Non-pigmented ciliary epithelial cell (primary cell): ENCODE measurements at regions not wholly inside any gene's neighbourhood (a gene's known extent, or its start where the extent isn't known, plus 50 kb on each side); places are given as distances from the start of the nearest gene placed in this dataset.

ENCODE experiments used
- DNase-seq: peaks from one replicate; pipeline ENCODE4 v3.0.0-alpha.2; 2010; ENCODE audit warnings: low read depth

DNA sequence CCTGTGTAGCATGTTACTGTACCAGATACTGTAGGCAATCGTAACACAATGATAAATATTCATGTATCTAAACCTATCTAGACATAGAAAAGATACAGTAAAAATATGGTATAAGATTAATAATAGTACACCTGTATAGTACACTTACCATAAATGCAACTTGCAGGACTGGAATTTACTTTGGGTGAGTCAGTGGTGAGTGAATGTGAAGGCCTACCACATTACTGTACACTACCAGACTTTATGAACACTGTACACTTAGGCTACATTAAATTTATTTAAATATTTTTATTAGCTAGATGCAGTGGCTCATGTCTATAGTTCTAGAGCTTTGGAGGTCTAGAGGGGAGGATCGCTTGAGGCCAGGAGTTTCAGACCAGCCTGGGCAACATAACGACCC lies 186.6 kb upstream of the ROPN1 start:
- DNase-seq: no peak

DNA sequence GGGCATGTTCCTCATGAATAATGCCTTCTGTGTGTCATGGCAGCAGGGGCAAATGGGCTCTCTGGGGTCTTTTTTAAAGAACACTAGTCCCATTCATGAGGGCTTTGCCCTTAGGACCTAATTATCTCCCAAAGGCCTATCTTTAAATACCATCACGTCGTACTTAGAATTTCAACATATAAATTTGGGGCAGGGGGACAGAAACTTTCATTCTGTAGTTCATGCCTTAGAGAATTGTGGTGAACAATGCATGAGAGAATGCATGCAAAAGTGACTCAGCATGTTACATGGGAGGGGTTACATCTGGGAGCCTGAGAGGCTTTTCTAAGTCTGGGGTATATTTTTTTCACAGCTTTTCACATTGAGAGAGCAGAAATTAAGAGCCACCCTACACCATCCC lies 208.5 kb upstream of the ROPN1 start:
- DNase-seq: no peak

DNA sequence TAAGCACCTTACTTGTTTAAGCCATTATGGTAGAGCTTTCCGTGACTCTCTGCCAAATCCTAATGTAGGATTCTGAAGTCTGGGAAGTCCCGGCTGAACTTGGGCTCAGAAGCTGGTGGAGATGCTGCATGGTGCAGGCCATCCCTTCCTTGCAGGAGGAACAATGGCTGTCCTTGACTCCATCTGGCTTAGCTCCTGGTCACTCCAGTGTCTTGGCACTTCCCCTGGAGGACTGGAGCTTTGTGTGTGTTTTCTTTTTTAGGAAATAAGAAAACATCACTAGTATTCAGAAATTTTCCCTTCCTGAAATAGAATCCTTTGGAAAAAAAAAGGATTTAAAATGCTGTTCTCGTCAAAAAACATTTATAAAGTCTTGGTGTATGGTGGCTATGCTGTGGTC lies 209.3 kb upstream of the ROPN1 start:
- DNase-seq: no peak

DNA sequence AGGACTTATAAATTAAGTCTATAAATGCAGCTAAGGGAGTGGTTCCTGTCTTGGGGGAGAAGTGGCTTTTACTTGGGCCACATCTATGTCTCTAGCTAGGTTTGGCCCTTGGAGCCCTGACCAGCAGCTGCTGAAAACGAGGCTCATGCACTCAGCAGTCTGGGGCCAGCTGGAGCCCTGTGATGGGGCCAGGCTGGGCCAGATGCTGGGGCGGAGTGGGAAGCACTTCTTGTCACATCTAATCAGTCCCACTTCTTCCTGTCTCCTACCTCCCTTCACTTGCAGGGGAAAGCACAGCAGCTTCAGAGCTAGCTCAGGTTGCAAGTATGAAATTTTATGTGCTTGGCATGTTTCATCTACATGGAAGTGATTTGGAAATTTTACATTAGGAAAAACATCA lies 209.9 kb upstream of the ROPN1 start:
- DNase-seq: no peak

DNA sequence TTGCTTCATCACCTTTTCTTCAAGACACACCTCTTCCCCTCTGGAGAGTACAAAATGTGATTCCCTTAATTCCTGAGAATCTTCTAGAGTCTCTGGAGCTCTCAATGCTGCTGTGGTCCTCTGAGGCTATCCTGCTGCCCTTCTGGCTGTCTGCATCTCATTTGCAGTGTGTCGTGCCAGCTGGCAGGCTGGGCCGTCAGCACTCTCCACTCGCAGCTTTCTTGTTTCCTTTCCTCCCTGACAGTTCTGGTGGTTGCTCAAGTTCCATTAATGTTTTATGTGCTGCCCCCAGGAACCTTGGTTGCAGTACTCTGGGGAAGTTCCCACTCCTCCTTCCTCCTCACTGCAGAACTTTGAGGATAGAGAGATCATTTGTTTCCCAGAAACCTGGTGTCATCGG lies 210.8 kb upstream of the ROPN1 start:
- DNase-seq: no peak

DNA sequence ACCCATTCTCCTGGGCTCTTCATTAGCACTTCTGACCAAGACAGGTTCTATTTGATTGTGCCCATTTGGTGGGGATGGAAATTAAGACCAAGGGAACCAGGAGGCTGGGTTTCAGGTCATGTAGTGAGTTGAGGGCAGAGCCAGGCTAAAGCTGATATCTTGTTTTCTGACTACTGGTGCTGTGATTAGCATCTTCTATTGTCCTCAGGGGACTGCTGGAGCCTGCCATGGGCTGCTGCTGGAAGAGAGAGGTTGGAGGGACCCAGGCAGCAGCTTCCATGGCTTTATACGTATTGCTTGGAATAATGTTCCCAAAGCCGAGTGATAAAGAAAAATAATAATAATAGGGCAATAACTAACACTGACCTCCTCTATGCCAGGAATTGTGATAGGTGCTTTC lies 211.4 kb upstream of the ROPN1 start:
- no peak for DNase-seq

DNA sequence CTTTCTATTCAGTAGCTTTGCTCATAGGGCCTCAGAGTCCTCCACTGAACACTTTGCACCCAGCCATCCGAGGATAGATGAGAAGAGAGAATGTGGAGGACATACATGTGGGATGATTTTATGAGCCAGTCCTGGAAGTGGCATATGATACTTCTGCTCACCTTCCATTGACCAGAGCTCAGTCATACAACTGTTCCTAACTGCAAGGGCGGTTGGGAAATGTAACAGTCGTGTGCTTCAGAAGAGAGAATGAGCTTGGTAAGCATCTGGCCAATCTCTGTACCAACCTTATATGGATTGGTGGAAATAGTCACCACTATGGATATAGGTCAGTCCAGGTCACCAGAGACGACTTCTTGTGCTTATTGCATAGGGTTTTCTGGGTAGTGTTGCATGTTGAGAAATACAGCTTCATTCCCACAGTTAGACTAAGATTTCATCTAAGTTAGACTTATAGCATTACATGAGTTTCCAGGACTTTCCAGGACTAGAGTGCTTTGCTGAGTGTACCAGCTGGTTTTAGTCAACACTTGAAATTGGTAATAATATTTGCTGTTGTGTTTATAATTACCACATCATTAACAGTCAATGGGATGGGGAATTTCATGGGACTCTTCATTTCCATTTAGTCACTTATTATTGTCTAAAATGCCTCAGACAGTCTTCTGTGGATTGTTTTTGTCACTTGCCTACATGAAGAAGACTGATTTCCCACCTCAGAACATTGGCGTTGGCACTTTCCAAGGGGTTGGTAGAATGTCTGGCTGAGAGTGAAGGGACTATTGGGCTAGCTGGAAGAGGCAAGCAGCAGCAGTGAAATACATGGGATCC lies 214.5 kb upstream of the ROPN1 start:
- no peak for DNase-seq

DNA sequence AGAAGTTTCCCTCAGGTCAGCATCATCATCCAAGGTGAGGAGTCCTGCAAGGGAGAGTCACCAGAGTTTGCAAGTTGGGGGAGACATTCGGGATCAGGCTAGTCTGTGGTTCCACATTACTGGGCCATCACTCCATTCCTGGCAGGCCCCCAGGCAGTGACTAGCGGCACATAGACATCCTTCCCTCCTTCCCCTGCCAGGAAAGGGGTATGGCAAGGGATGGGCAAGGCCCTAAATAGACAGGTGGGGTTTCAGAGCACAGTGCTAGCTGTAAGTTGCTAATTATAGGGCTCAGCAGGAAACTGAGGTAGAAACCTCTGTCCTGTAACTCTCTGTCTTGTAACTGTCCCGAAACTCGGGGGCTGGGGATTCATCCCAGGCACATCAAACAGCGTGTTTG lies 215.2 kb upstream of the ROPN1 start:
- DNase-seq: no peak

DNA sequence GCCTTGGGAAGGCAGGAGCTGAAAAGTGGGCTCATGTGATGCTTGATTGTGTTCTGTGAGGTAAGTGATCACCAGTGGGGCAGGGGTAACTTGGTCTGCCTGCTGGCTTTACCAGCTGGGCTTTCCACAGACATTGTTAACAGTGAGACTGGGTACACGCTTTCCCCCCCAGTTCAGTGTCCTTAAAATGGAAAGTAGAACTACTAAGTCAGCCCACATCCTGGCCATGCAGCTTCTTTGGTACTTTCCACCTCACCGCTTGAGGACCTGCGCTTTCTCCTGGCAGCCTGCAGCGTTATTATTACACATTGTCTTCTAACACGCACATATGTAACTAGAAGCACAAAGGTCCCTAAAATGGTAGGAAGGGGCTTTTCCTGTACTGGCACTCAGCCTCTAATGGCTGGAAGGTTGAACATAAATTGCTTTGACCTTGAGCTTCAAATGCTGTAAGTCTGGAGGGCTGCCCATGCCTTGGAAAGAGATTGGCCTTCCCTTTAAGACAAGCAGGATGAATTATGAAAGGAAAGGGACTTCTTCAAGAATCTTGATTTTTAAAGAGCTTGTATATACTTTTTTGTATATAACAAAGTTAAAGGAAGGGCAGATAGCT lies 216.1 kb upstream of the ROPN1 start:
- DNase-seq: no peak

DNA sequence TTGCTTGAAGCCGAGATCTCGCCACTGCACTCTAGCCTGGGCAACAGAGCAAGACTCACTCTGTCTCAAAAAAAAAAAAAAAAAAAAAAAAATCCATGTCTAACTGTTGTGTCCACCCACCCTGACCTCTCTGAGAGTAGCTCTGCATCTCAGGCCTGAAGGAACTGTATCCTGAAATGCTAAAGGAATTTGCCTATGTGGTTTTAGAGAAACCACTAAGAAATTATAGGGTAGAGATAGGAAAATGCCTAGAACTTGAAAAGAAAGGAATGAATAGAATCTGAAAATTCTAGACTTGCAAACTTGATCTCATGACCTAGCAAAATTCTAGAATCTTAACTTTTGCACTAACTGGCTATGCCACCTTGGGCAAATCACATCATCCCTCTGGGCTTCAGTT lies 217.5 kb upstream of the ROPN1 start:
- no peak for DNase-seq

DNA sequence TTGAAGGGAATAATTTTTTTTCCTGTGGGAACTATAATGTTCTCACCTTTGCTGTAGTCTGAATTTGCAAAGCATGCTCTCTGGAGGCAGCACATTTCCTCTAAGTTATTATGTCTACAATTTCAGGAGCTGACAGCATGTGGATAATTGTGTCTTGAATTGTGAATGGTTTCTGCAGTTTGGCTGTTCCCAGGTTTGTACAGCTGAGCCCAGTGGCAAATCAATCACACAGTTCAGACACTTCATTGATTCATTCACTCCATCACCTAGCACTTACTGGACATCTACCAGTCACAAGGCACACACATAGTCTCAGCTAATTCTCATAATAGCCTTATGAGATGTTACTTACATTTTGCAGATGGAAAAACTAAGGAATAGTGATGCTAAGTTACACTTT lies 219.0 kb upstream of the ROPN1 start:
- DNase-seq: no peak

DNA sequence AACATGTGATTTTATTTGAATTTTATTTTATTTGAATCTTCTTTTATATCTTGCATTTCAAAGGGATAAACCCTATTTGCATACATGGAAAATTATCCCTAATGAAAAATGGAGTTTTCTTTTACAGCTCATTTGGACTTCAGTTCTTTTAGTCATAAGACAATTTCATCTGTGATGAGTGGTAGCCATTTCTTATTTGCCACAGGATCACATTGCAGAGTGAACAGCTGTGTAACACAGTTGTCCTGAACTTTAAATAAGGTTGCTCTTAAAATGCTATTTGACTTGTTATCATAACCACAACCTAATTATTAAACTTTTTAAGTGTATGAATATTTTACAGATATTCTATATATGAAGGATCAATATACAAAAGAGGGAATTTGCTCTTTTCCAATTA lies 221.7 kb upstream of the ROPN1 start:
- DNase-seq: no peak

DNA sequence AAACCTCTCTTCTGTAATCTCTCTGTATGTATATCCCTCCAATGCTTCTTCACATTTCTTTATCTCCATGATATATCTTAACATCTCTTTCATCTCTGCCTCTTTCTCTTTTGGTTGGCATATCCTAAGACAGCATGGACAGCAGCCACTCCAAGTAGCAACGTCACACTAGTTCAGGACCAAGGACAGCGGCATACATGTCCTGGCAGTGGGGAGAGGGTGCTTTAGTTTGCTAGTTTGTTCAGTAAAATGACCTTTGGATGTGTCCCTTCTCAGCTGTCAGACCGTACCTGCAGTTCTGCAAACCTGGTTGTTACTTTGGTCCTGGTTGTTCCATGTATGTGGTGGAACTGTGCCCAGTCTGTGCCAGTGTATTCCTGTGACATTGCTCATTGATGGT lies 225.6 kb upstream of the ROPN1 start:
- peak; percentile 30 for DNase-seq

DNA sequence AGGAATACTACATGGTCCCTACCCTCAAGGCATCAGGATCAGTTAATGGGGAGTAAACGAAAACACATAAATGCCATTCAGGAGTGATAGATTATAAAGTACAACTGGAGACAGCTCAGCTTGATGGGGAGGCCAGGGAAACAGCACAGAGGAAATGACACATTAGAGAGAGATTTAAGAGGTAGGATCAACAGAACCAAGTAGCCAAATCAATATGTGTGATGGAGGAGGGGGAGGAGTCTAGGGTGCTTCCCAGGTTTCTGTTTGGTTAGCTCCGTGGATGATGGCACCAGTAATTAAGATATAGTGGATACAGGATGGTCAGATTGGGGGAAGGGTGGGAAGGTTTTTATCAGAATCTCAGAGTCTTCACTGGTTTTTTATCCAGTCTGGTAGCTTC lies 229.5 kb upstream of the ROPN1 start:
- no peak for DNase-seq

DNA sequence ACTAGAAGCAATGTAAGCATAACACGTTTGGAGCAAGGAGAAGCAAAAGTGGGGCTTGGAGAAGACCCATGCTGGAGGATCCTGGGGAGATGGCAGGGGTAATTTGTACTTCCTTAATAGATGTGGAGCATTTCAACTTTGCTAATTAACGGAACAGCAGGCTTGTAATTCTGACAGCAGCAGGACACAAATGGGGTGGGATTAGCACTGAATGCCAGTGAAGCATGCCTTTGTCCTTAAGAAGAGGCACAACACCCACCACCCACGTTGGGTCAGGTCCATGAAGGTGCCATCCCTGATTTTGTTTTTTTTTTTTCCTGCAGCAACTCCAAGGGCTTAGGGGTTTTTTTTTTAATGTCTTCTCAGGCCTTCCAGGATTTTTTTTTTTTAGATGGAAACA lies 231.9 kb upstream of the ROPN1 start:
- no peak for DNase-seq

DNA sequence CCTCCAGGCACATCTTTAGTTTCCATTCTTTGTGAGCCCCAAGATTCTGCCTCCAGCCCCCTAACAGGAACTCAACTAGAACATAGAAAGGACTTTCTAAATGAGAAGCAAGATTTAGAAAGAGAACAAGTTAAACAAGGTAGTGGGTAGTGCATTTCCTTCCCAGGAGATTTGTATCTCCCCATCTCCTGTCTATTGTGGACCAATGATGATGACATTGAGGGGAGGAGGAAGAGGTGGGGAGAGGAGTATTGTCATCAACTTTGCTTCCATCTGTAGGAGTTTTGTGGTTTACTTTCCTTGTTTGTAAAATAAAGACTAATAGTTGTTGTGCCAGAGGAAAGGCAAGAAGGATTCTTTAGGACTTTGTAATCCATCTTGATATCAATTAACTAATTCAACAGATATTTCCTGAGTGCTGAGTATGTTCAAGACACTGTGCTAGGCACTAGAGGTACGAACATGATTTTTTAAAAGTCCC lies 235.3 kb upstream of the ROPN1 start:
- no peak for DNase-seq

DNA sequence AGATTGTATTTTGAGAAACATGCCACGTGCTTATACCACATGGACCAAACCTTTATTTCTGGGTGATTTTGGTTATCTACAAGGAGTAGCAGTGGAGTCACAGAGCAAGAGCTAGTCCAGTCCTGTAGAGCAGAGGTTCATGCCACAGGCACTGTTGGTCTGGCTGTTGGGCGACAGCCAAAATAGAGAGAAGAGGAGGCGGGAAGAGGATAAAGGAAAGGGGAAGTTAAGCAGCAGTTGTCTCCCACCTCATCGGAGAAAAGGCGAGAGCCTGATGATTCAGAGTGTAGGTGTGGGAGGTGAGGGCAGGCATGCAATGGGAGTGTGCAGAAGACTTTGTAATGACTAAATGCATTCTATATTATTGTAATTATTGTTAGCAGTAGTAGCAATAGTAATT lies 237.5 kb upstream of the ROPN1 start:
- no peak for DNase-seq

DNA sequence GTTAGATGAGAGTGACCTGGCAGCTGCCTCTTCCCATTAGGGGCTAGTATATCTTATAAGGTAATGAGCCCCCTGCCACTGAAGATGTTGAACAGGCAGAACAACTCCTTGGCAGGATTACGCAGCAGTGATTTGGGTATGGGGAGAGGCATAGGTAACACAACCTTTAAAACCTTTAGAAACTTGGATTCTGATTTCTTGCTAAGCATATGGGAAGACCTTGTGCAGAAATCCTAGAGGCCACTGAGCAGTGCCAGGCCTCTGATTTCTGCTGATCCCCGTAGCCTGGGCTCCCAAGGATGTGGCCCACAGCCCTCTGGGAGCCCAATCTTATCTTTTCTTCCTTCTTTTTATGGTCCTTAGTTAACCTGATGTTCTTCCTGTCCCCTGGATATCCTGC lies 237.9 kb upstream of the ROPN1 start:
- DNase-seq: no peak

DNA sequence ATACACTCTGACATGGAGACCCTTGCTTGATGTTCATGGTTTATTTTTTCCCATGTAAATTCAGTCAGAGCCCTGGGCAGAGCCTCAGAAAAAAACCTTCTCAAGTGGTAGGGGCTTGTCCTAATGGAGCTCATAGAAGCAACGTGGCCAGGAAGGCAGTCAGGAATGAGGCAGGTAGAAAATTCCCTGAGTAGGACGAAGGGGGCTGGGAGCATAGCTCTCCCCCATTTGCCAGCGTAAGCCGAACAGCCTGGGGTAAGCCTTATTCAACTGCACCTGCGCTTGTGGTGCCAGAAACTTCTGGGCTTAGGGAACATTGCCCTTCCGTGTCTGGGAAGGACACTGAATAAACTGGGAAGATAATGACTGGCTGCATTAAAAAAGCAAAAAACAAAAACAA lies 238.5 kb upstream of the ROPN1 start:
- no peak for DNase-seq

DNA sequence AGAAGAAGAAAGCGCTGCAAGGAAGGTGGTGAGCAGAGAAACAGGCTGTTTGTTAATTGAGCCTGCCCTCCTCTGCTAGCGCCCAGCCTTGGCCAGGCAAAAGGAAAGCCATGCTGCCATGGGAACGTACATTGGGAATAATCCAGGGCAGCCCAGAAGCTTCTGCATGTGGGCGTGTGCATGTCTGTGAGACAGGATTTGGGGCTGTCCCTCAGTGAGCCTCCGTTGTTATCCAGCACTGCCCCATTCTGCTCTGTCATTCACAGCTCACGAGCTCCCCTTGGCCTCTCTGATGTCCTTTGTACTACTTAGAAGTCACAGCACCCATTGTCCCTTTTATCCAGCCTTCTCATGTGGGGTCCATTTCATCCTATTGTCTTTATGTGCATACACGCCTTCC lies 239.1 kb upstream of the ROPN1 start:
- DNase-seq: no peak

DNA sequence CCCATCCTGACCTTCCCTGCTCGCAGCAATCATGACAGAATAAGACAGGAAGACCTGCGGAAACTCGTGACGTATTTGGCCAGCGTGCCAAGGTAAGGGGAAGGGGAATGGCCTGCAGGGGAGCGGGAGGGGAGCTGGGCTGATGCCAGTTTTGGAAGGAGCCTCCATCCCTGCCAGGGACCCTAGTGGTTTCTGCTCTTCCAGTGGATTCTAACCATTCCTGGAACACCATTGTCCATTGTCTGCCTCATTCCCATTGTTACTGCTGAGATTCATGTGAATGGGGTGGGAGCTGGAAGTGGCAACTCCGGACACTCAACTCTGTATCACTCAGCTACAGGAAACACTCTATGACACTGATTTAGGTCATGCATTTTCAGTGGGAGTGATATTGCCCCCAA lies 242.9 kb upstream of the ROPN1 start:
- DNase-seq: no peak

DNA sequence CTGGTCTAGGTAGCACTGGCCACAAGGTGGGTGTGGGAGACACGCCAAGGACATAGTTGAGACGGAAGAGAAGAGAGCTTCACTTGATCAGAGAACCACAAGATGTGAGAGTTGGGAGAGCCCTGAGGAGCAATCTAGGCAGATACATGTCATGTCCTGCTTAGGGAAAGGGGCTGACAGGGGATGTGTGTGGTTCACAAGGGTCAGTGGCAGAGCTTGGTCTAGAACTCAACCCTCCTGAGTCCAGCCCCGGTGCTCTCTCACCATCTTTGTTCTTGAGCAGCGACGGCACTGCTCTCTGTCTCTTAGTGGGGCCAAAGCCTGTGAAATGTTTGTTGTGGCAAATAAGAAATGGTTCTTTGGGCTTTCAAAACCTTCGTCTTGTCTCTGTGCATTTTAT lies 243.5 kb upstream of the ROPN1 start:
- DNase-seq: no peak

DNA sequence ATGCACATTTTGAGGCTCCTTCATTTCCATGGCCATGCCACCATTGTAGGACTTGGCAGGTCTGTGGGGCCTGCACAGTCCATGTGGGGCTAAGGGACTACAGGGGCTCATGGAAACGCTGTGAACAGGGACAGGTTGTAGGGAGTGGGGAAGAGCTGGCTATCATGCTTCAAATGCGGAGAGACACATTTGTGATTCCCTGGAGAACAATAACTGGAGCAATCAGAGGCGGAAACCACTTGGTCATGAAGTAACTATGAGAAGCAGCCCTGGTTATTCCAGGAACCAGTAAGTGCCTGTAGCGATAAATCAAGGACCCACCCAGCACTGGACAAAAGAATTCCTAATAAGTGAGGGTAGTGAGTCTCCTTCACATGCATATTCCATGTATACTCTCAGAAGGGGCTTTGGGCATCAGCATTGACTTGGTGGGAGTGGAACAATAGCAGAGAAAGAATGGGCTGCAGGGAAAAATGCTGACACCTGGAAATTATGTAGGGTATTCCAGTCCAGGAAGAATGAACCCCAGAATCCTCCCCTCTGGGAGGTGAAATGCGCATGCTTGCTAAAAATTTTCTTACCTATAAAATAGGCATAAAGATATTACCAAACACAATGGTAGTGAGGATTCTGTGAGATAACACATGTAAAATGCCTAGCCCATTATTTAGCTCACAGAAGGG lies 251.4 kb upstream of the ROPN1 start:
- DNase-seq: no peak
